MM.1S (cell line): ENCODE measurements at regions not wholly inside any gene's neighbourhood (a gene's known extent, or its start where the extent isn't known, plus 50 kb on each side); places are given as distances from the start of the nearest gene placed in this dataset.

Experiments used
- DNase-seq: peaks from one replicate; pipeline ENCODE4 v3.0.0-alpha.2; 2015
- H2AFZ ChIP-seq: fragments of 300-600 bp; sonication (generic); 2 replicates; pipeline ENCODE4 v1.6.0; 2016; ENCODE audit warnings: antibody characterized with exemption, low read length
- H3F3A ChIP-seq: fragments of 300-600 bp; sonication (generic); 2 replicates; pipeline ENCODE4 v1.6.1; 2016; ENCODE audit warnings: mild to moderate bottlenecking, antibody characterized with exemption, low read length, moderate library complexity, mixed read lengths; ENCODE audit not compliant: insufficient read depth
- H3K27ac ChIP-seq: fragments of 300-600 bp; sonication (generic); 2 replicates; pipeline ENCODE4 v1.5.1; 2016; ENCODE audit warnings: mild to moderate bottlenecking, low read length
- H3K27me3 ChIP-seq: fragments of 300-600 bp; sonication (generic); replicated peaks from 2 replicates; pipeline ENCODE4 v1.6.0; 2016; ENCODE audit warnings: low read length; ENCODE audit not compliant: insufficient read depth
- H3K36me3 ChIP-seq: fragments of 300-600 bp; sonication (generic); replicated peaks from 2 replicates; pipeline ENCODE4 v1.6.1; 2016; ENCODE audit warnings: mild to moderate bottlenecking, low read length, mixed read lengths; ENCODE audit not compliant: insufficient read depth
- H3K4me1 ChIP-seq: fragments of 300-600 bp; sonication (generic); 2 replicates; pipeline ENCODE4 v1.6.1; 2016; ENCODE audit warnings: low read length, mixed read lengths
- H3K4me2 ChIP-seq: fragments of 300-600 bp; sonication (generic); 2 replicates; pipeline ENCODE4 v1.6.0; 2016; ENCODE audit warnings: low read depth, low read length
- H3K4me3 ChIP-seq: fragments of 300-600 bp; sonication (generic); 2 replicates; pipeline ENCODE4 v1.5.1; 2016; ENCODE audit warnings: low read length, mixed read lengths
- H3K79me2 ChIP-seq: fragments of 300-600 bp; sonication (generic); 2 replicates; pipeline ENCODE4 v1.6.1; 2016; ENCODE audit warnings: mixed run types, low read length, mixed read lengths
- H3K9ac ChIP-seq: fragments of 300-600 bp; sonication (generic); 2 replicates; pipeline ENCODE4 v1.6.1; 2016; ENCODE audit warnings: low read length, mixed read lengths
- H3K9me2 ChIP-seq: fragments of 300-600 bp; sonication (generic); replicated peaks from 2 replicates; pipeline ENCODE4 v1.6.1; 2016; ENCODE audit warnings: mild to moderate bottlenecking, low read length, mixed read lengths; ENCODE audit not compliant: insufficient read depth
- H3K9me3 ChIP-seq: fragments of 300-600 bp; sonication (generic); replicated peaks from 2 replicates; pipeline ENCODE4 v1.6.1; 2016; ENCODE audit warnings: mild to moderate bottlenecking, low read length, mixed read lengths; ENCODE audit not compliant: insufficient read depth
- H4K20me1 ChIP-seq: fragments of 300-600 bp; sonication (generic); 2 replicates; pipeline ENCODE4 v1.6.1; 2016; ENCODE audit warnings: mild to moderate bottlenecking, low read length, moderate library complexity, mixed read lengths; ENCODE audit not compliant: insufficient read depth
- CTCF ChIP-seq: fragments of 300-600 bp; sonication (generic); IDR thresholded peaks from 2 replicates; pipeline ENCODE4 v1.5.1; 2016; ENCODE audit warnings: antibody characterized with exemption, low read length, mixed read lengths
- EZH2 ChIP-seq: fragments of 300-600 bp; sonication (generic); optimal IDR thresholded peaks from 2 replicates; pipeline ENCODE3; 2017; ENCODE audit warnings: low read depth, mild to moderate bottlenecking, antibody characterized with exemption, low read length, mixed read lengths
- EZH2phosphoT487 ChIP-seq: fragments of 300-600 bp; sonication (generic); IDR thresholded peaks from 2 replicates; pipeline ENCODE4 v1.6.1; 2018; ENCODE audit warnings: antibody characterized with exemption, low read length

GRCh38 chr18:27349284-27349882 is 164.3 kb upstream of the CHST9 start:
- Histone ChIP-seq H3K9me3 (no peaks in the 10 kb centered on the region), H3K4me3 (no peak overlapping the region), H3K79me2 (no peaks in the 10 kb centered on the region), H3K27me3 (no peaks in the 10 kb centered on the region), H3K4me2 (no peak overlapping the region), H3K9ac (no peak overlapping the region), H3K9me2 (no peaks in the 10 kb centered on the region), H3K4me1 (no peaks in the 10 kb centered on the region), H3F3A (no peaks in the 10 kb centered on the region), H3K36me3 (no peaks in the 10 kb centered on the region), H2AFZ (no peak overlapping the region), H3K27ac (no peak overlapping the region), H4K20me1 (no peaks in the 10 kb centered on the region)
- TF ChIP-seq EZH2 (no peak), EZH2phosphoT487 (no peak), CTCF (no peak)
- no peak for DNase-seq

- Histone ChIP-seq H3K36me3 (no peaks in the 10 kb centered on the region), H3K27ac (no peak overlapping the region), H3K79me2 (no peaks in the 10 kb centered on the region), H3K4me2 (no peak overlapping the region), H3K4me3 (no peak overlapping the region), H3K9me2 (no peaks in the 10 kb centered on the region), H3K9me3 (no peaks in the 10 kb centered on the region), H2AFZ (no peak overlapping the region), H3K9ac (no peak overlapping the region), H3K4me1 (no peaks in the 10 kb centered on the region), H4K20me1 (no peaks in the 10 kb centered on the region), H3K27me3 (no peaks in the 10 kb centered on the region), H3F3A (no peaks in the 10 kb centered on the region)
- no peak for DNase-seq
- TF ChIP-seq EZH2phosphoT487 (no peak), EZH2 (no peak), CTCF (no peak)
These were observed 146.5 kb upstream of the CHST9 start for GRCh38 chr18:27331606-27332005.

GRCh38 chr18:27314996-27315395 is 129.9 kb upstream of the CHST9 start:
- no peaks in the 10 kb centered on the region for H3F3A ChIP-seq
- TF ChIP-seq EZH2phosphoT487 (no peak), EZH2 (no peak), CTCF (no peak)
- H3K9ac ChIP-seq = no peak overlapping the region
- H3K4me3 ChIP-seq = no peak overlapping the region
- no peak for DNase-seq
- H3K9me3 ChIP-seq = no peaks in the 10 kb centered on the region; the same call in 1 of the 2 replicates
- H2AFZ ChIP-seq = no peak overlapping the region
- no peaks in the 10 kb centered on the region for H3K4me1 ChIP-seq
- no peaks in the 10 kb centered on the region for H3K9me2 ChIP-seq
- H3K4me2 ChIP-seq = no peak overlapping the region
- no peaks in the 10 kb centered on the region for H3K79me2 ChIP-seq
- no peaks in the 10 kb centered on the region for H4K20me1 ChIP-seq
- H3K36me3 ChIP-seq = no peaks in the 10 kb centered on the region
- no peaks in the 10 kb centered on the region for H3K27me3 ChIP-seq
- no peak overlapping the region for H3K27ac ChIP-seq
